Tibial nerve (tissue), 4 donors: ENCODE measurements at regions not wholly inside any gene's neighbourhood (a gene's known extent, or its start where the extent isn't known, plus 50 kb on each side); places are given as distances from the start of the nearest gene placed in this dataset.

Experiments used
- CTCF ChIP-seq, 5 experiments: fragments of 200-600 bp in 3 of 5; fragments of 450-650 bp in 2 of 5; sonication (generic) in 3 of 5; IDR thresholded peaks; one replicate each; pipeline ENCODE4 v1.5.1; 2016 to 2019; ENCODE audit warnings: antibody characterized with exemption in 5 of 5, mild to moderate bottlenecking in 3 of 5, moderate library complexity in 2 of 5
- EP300 ChIP-seq, 2 donors: sonication (generic); formaldehyde crosslinking; IDR thresholded peaks; one replicate each; pipeline ENCODE4 v1.6.1; 2017; ENCODE audit warnings: antibody characterized with exemption in 2 of 2, mild to moderate bottlenecking in 1 of 2
- POLR2A ChIP-seq, 2 donors: fragments of 450-650 bp; IDR thresholded peaks; one replicate each; pipeline ENCODE4 v1.6.1; 2017; ENCODE audit warnings: antibody characterized with exemption in 2 of 2, mild to moderate bottlenecking in 2 of 2, moderate library complexity in 2 of 2

GRCh38 chr12:115570069-115570777 is 707.3 kb downstream of the MED13L start:
- no peak for TF ChIP-seq CTCF (IDR thresholded peaks at IDR 0.05)
- TF ChIP-seq POLR2A (IDR thresholded peaks at IDR 0.05), result no peak
- no peak for TF ChIP-seq EP300 (IDR thresholded peaks at IDR 0.05)
